Central memory CD4-positive, alpha-beta T cell (primary cell): ENCODE measurements at regions not wholly inside any gene's neighbourhood (a gene's known extent, or its start where the extent isn't known, plus 50 kb on each side); places are given as distances from the start of the nearest gene placed in this dataset.
"Not testable (repeated sequence)": the region's sequence is repeated elsewhere in the genome, so short reads cannot be mapped to it uniquely, and the experiment has no call there.

Source experiments
- DNase-seq: peaks from one replicate; pipeline ENCODE4 v3.0.0; 2022

- no peak for DNase-seq
Measured at GRCh38 chr1:90348934-90349333, 354.0 kb downstream of the ZNF326 start.

- not testable (repeated sequence) for DNase-seq
Measured at GRCh38 chr1:90348459-90348858, 353.5 kb downstream of the ZNF326 start.

- DNase-seq = no peak
Measured at GRCh38 chr1:90347366-90347765, 352.5 kb downstream of the ZNF326 start.

- DNase-seq = no peak
Measured at GRCh38 chr1:90346757-90347156, 351.8 kb downstream of the ZNF326 start.

- no peak for DNase-seq
Measured at GRCh38 chr1:90346349-90346748, 351.4 kb downstream of the ZNF326 start.

GRCh38 chr1:90344963-90345730 is 350.2 kb downstream of the ZNF326 start:
- DNase-seq = no peak

- no peak for DNase-seq
Measured at GRCh38 chr1:90341516-90341915, 346.6 kb downstream of the ZNF326 start.

GRCh38 chr1:90340606-90341005 is 345.7 kb downstream of the ZNF326 start:
- DNase-seq = no peak

GRCh38 chr1:90339811-90340210 is 344.9 kb downstream of the ZNF326 start:
- DNase-seq = no peak

GRCh38 chr1:90336552-90337324 is 341.8 kb downstream of the ZNF326 start:
- DNase-seq = no peak

- no peak for DNase-seq
Measured at GRCh38 chr1:90335558-90335957, 340.6 kb downstream of the ZNF326 start.

GRCh38 chr1:90334137-90334536 is 339.2 kb downstream of the ZNF326 start:
- no peak for DNase-seq

- DNase-seq = no peak
Measured at GRCh38 chr1:90325168-90325567, 330.3 kb downstream of the ZNF326 start.

GRCh38 chr1:90322186-90322585 is 327.3 kb downstream of the ZNF326 start:
- DNase-seq = no peak

- no peak for DNase-seq
Measured at GRCh38 chr1:90319918-90320317, 325.0 kb downstream of the ZNF326 start.

- no peak for DNase-seq
Measured at GRCh38 chr1:90318431-90318830, 323.5 kb downstream of the ZNF326 start.

- no peak for DNase-seq
Measured at GRCh38 chr1:90317628-90318027, 322.7 kb downstream of the ZNF326 start.

GRCh38 chr1:90314533-90314932 is 319.6 kb downstream of the ZNF326 start:
- DNase-seq = no peak

- DNase-seq = no peak
Measured at GRCh38 chr1:90313778-90314177, 318.9 kb downstream of the ZNF326 start.

- no peak for DNase-seq
Measured at GRCh38 chr1:90309806-90310205, 314.9 kb downstream of the ZNF326 start.

GRCh38 chr1:90308421-90308820 is 313.5 kb downstream of the ZNF326 start:
- DNase-seq = no peak

GRCh38 chr1:90305577-90305976 is 310.7 kb downstream of the ZNF326 start:
- DNase-seq = no peak

GRCh38 chr1:90296327-90296726 is 301.4 kb downstream of the ZNF326 start:
- no peak for DNase-seq

GRCh38 chr1:90295534-90295933 is 300.6 kb downstream of the ZNF326 start:
- DNase-seq = no peak
